GM18907 (cell line): ENCODE measurements at regions not wholly inside any gene's neighbourhood (a gene's known extent, or its start where the extent isn't known, plus 50 kb on each side); places are given as distances from the start of the nearest gene placed in this dataset.
"Not testable (repeated sequence)": the region's sequence is repeated elsewhere in the genome, so short reads cannot be mapped to it uniquely, and the experiment has no call there.

ENCODE experiments used
- ATAC-seq: cut with Tn5 transposase; IDR thresholded peaks from one replicate; pipeline ENCODE4 v1.9.1; 2021; ENCODE audit warnings: mild to moderate bottlenecking, moderate library complexity; ENCODE audit not compliant: unreplicated experiment

GRCh38 chr12:19819231-19819630 is 379.9 kb downstream of the AEBP2 start:
- ATAC-seq: no peak

DNA sequence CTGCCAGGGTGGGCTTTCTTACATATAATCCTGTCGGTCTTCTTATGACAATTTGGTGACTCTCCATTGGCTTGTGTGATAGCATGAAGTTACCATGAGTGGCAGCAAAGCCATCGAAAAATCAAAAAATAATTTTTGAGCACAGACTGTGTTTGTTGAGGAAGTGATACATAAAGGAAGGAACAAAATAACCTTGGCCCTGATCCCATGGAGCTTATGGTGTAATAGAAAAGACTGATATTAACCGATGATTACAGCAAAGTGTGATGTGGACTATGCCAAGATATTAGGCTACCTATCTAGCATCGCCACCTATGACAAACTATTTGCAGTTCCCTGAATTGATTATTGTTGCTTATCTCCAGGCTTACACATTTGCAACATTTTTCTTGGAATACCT is 383.2 kb downstream of the AEBP2 start:
- no peak for ATAC-seq

DNA sequence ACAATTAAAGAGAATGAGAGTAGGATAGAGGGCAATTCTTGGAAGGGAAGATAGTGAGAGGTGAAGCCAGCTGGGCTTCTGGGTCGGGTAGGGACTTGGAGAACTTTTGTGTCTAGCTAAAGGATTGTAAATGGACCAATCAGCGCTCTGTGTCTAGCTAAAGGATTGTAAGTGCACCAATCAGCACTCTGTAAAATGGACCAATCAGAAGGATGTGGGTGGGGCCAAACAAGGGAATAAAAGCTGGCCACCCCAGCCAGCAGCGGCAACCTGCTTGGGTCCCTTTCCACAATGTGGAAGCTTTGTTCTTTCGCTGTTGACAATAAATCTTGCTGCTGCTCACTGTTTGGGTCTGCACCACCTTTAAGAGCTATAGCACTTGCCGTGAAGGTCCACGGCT is 384.0 kb downstream of the AEBP2 start:
- ATAC-seq: not testable (repeated sequence)

DNA sequence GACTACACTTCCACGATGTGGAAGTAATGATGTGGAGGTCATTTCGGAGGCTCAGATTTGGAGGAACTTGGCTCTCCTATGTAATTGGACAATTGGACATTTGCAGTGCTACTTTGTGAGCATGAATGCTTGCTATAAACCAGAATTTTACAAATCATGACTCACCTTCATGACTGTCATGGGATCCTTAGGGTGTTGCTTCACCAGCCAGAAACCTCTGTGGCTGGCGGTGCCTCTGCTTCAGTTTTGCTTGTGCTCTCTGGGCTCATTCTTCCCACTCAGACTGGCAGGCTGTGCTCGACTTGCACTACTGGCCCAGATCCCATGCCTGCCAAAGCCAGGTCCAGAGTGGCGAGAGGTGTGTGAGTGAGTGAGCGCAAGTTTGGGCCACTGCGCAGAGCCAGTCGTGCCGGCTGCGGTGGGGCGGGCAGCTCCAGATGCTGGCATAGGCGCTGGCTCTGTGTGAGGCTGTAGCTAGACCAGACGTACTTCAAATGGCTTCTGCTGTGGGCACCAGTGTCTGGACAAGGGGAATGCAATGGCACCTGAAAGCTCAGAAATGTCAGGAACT is 387.8 kb downstream of the AEBP2 start:
- no peak for ATAC-seq

DNA sequence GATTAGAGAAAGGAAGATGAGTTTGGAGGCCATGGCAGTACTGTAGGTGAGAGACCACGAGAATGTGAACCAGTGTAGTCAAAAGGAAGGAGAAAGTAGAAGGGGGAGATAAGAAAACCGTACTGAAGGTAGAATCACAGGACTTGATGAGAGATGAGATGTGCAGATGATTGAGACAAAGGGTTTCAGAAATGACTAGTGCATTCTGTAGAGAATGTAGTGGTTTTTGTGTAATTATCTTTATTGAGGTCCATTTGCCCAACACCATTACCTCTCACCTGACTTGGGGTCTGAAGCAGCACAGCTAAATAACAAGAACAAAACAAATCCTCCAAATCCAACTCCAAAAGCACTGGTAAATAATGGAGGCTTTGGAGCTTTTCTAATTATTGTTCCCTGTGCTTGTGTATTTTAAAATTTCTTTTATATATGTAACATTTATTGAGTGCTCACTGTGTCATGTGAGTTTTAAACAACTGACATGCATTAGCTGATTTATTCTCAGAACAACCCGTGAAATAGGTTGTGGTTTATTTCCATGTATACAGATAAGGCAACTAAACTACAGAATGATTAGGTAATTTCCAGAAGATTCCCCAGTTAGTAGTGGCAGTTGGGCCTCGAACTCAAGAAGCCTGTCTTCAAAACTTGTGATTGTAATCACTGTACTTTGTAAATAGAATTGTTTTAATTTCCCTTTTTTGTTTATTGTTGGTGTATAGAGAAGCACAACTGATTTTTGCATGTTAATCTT is 390.0 kb downstream of the AEBP2 start:
- no peak for ATAC-seq

- no peak for ATAC-seq
These were observed 391.2 kb downstream of the AEBP2 start for GRCh38 chr12:19830446-19830845.

- no peak for ATAC-seq
These were observed 394.6 kb downstream of the AEBP2 start for GRCh38 chr12:19833775-19834501.

GRCh38 chr12:19834592-19834991 is 395.3 kb downstream of the AEBP2 start:
- ATAC-seq: no peak

DNA sequence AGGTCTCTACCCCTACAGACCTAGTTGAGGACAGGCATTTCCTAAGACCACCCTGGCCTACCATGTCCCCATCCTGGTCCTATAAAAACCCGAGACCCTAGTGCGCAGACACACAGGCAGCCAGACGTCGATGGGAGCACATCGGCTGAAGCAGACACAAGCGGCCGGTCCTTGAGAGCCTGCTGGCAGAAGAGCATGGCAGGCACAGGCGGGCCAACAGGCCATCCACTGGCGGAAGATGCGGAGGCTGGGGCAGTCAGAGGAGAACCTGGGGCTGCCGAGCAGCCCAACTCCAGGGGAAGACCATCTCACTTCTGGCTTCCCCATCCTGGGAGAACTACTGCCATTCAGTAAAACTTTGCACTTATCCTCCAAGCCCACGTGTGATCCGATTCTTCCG is 396.8 kb downstream of the AEBP2 start:
- no peak for ATAC-seq

DNA sequence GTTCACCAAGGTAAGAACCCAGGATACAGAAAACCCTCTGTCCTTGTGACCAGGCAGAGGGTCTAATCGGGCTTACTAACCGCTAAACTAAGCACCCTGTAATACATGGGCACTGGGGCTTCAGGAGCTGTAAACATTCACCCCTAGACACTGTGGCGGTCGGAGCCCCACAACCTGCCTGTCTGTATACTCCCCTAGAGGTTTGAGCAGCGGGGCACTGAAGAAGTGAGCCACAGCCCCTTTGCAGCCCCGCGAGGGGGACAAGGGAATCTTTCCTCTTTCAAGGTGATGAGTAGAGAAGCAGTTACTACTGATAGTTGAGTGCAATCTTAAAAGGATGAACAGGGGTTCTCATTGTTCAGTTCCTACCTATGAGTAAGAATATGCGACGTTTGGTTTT is 397.2 kb downstream of the AEBP2 start:
- ATAC-seq: no peak

- no peak for ATAC-seq
These were observed 398.3 kb downstream of the AEBP2 start for GRCh38 chr12:19837543-19837942.

GRCh38 chr12:19841451-19841850 is 402.2 kb downstream of the AEBP2 start:
- no peak for ATAC-seq

GRCh38 chr12:19842116-19842515 is 402.8 kb downstream of the AEBP2 start:
- ATAC-seq: no peak

GRCh38 chr12:19844224-19844623 is 404.9 kb downstream of the AEBP2 start:
- ATAC-seq: no peak

DNA sequence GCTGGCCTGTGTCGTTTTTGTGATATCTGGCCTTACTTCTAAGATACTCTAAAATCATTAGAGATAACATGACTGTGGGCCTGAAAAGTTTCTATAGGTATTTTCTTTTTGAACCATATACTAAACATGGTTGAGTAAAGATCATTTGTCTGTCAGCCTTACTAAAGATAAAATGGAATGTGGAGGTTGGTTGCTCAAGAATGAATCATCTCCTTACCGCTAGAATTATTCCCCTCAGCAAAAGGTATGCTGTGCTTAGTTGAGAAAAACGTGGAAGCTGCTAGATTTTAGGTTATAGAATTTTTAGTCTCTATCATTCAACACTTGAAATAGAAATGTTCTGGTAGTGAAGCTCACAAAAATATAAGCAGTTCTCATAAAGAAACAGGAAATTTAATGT is 407.3 kb downstream of the AEBP2 start:
- no peak for ATAC-seq

- ATAC-seq: no peak
These were observed 408.2 kb downstream of the AEBP2 start for GRCh38 chr12:19847294-19848059.

GRCh38 chr12:19848421-19848820 is 409.1 kb downstream of the AEBP2 start:
- ATAC-seq: no peak

DNA sequence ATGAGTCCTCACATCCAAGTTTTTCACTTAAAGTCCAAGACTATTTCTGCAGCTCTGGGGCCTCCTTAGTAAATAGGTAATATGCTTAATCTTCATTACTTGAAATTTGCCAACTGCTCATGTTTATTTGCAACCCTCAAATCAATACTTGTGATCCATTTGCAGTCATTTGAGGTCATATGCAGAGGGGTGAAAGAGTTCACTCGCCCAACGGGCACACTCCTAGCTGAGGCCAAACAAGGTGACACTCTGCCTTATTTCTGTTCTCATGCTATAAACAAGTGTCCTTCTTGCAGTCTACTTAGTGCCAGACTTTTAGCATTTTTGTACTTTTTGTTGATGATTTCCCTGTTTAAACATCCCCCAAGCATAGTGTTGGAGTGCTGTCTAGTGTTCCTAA is 409.9 kb downstream of the AEBP2 start:
- ATAC-seq: no peak

DNA sequence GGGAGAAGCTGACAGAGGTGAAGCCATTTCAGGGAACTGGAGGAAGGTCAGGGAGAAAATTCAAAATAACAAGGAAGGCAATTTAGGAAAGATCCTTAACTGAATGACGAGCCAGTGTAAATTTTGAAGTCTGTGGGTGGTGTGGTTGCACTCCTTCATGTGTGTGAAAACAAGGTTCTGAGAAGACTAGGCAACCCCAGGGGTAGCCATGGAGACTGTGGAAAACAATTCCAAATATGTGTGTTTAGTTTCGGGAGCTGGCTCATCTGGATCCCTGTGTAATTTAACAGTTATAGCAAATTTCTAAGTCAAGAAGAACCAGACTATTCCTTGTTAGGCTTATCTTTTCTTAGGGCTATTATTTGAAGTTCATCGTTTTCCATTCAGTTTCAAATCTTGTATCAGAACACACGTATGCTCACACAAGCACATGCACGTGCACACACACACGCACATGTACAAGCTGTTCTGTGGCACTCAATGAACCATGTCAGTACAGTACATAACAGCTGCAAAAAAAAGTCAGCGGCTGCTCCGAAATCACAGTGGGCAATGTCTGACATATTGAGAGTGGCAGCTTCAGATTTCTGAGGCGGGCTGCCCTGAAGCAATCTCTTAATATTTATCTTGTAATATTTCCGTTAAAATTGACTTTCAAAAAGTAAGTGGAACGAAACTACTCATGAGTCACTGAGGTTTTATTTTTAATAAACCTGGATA is 411.2 kb downstream of the AEBP2 start:
- no peak for ATAC-seq

GRCh38 chr12:19852100-19852855 is 413.0 kb downstream of the AEBP2 start:
- ATAC-seq: no peak
